ENCODE measurements at regions not wholly inside any gene's neighbourhood (a gene's known extent, or its start where the extent isn't known, plus 50 kb on each side); places are given as distances from the start of the nearest gene placed in this dataset.

DNA sequence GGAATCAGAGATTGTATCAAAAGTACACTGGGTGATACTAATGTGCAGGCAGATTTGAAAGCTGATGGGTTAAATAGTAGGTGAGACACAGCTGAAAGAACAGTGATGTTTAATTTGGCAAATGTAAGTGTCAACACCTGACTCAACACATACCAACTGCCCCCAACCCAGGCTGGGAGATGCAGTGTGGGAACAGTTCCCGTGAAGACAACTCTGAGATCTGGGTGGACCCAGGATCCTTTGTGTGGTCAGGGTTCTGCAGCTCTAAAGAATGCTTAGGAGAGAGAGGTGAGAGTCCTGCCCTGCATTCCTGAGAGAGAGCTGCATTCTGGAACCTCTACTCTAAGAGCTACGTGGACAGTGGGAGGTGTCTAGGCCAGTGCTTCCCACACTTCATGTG is 479.7 kb downstream of the RPS24 start:
- TF ChIP-seq, protein P1, sequence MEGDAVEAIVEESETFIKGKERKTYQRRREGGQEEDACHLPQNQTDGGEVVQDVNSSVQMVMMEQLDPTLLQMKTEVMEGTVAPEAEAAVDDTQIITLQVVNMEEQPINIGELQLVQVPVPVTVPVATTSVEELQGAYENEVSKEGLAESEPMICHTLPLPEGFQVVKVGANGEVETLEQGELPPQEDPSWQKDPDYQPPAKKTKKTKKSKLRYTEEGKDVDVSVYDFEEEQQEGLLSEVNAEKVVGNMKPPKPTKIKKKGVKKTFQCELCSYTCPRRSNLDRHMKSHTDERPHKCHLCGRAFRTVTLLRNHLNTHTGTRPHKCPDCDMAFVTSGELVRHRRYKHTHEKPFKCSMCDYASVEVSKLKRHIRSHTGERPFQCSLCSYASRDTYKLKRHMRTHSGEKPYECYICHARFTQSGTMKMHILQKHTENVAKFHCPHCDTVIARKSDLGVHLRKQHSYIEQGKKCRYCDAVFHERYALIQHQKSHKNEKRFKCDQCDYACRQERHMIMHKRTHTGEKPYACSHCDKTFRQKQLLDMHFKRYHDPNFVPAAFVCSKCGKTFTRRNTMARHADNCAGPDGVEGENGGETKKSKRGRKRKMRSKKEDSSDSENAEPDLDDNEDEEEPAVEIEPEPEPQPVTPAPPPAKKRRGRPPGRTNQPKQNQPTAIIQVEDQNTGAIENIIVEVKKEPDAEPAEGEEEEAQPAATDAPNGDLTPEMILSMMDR (conservative IDR thresholded peaks at IDR 0.05 in 1 of 2, IDR thresholded peaks at IDR 0.05 in 1 of 2; ENCODE audit: extremely low read depth in 1 of 2, insufficient read depth in 1 of 2, low read depth in 1 of 2, low read length in 2 of 2), result no peak
- no peak for TF ChIP-seq EZH2 (IDR thresholded peaks at IDR 0.05; ENCODE audit: borderline replicate concordance, low read length)

Measured in mammary epithelial cell (primary cell).